ACC112 (cell line): ENCODE measurements at regions not wholly inside any gene's neighbourhood (a gene's known extent, or its start where the extent isn't known, plus 50 kb on each side); places are given as distances from the start of the nearest gene placed in this dataset.
A peak's percentile ranks its signal among the peaks of the same experiment; 100 is the strongest.

ENCODE experiments used
- H2AFZ ChIP-seq: fragments of 200-600 bp; sonication (generic); one replicate; pipeline ENCODE4 v1.6.0; 2017; ENCODE audit warnings: antibody characterized with exemption, low read length; ENCODE audit not compliant: unreplicated experiment
- H3K27ac ChIP-seq: fragments of 200-600 bp; sonication (generic); 2 replicates; pipeline ENCODE4 v1.5.1; 2014; ENCODE audit warnings: low read depth, mild to moderate bottlenecking, antibody characterized with exemption, low read length, moderate library complexity
- H3K27me3 ChIP-seq: fragments of 200-600 bp; sonication (generic); 2 replicates; pipeline ENCODE4 v1.6.1; 2014; ENCODE audit warnings: mild to moderate bottlenecking, antibody characterized with exemption, low read length, moderate library complexity, mixed read lengths; ENCODE audit not compliant: insufficient read depth
- H3K36me3 ChIP-seq: fragments of 200-600 bp; sonication (generic); 2 replicates; pipeline ENCODE4 v1.6.1; 2016; ENCODE audit warnings: mild to moderate bottlenecking, antibody characterized with exemption, low read length, moderate library complexity, mixed read lengths; ENCODE audit not compliant: insufficient read depth
- H3K4me1 ChIP-seq: fragments of 200-600 bp; sonication (generic); one replicate; pipeline ENCODE4 v1.6.1; 2016; ENCODE audit warnings: low read length, mixed read lengths; ENCODE audit not compliant: insufficient read depth, unreplicated experiment, control insufficient read depth
- H3K4me3 ChIP-seq: fragments of 200-600 bp; sonication (generic); 2 replicates; pipeline ENCODE4 v1.5.1; 2014; ENCODE audit warnings: mild to moderate bottlenecking, low read depth, low read length
- H3K79me2 ChIP-seq: fragments of 200-600 bp; sonication (generic); one replicate; pipeline ENCODE4 v1.6.0; 2016; ENCODE audit warnings: low read length; ENCODE audit not compliant: control insufficient read depth, unreplicated experiment, insufficient read depth

DNA sequence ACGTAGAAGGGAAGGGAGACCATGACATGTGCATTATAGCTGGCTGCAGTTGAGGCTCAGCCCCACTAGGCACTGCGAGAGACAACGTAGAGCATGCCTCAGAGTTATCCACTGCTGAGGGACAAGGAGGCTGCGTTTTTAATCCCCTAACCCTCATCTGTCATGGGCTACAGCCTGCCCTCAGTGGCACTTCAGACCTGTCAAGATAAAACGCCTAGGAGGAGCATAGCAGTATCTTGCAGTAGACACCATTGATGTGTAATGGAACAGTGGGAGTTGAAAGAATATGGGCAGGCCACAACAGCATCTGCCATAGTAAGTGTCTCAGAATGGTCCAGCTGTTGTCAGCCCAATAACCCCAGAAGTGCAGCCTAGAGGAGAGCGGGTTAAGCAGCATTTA, 307.0 kb upstream of the PTBP2 start:
- H3K36me3 ChIP-seq: no peaks in the 10 kb centered on the region
- peaks cover 13% of the 10 kb centered on the region for H3K4me1 ChIP-seq
- H3K27ac ChIP-seq: no peak overlapping the region
- no peaks in the 10 kb centered on the region for H3K79me2 ChIP-seq
- no peaks in the 10 kb centered on the region for H3K27me3 ChIP-seq
- H3K4me3 ChIP-seq: no peak overlapping the region
- no peak overlapping the region for H2AFZ ChIP-seq

DNA sequence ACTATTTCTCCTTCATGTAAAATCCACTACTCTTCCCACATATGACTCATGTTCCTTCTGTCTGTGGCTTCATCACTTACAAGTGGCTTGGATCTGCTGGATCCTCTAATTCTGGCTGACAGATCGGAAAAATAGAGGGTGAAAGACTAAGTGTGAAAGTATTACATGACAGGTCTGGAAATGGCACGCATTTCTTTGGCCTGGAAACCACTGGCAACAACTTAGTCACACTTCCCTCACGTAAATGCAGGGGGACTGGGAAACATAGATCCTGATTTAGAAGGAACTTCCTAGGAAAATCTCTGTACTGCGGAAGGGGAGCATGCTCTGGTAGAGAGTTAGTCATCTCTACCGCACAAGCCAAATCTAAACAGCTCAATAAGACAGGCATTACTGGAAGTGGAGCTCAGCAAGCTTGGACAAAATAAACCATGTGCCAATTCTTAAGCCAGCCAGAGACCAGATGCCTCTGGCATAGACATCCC, 305.4 kb upstream of the PTBP2 start:
- Histone ChIP-seq H3K27ac (peak overlapping the region; percentile 96), H3K27me3 (no peaks in the 10 kb centered on the region), H3K36me3 (no peaks in the 10 kb centered on the region), H3K4me3 (peak overlapping the region; percentile 26), H3K79me2 (no peaks in the 10 kb centered on the region), H2AFZ (no peak overlapping the region), H3K4me1 (peaks cover 13% of the 10 kb centered on the region)

- Histone ChIP-seq H3K4me3 (peak overlapping the region; percentile 26), H2AFZ (peak overlapping the region; percentile 62), H3K27ac (peak overlapping the region; percentile 96), H3K27me3 (no peaks in the 10 kb centered on the region), H3K4me1 (peaks cover 13% of the 10 kb centered on the region), H3K79me2 (no peaks in the 10 kb centered on the region), H3K36me3 (no peaks in the 10 kb centered on the region)
Observed at GRCh38 chr1:96416701-96417444, 304.7 kb upstream of the PTBP2 start.

DNA sequence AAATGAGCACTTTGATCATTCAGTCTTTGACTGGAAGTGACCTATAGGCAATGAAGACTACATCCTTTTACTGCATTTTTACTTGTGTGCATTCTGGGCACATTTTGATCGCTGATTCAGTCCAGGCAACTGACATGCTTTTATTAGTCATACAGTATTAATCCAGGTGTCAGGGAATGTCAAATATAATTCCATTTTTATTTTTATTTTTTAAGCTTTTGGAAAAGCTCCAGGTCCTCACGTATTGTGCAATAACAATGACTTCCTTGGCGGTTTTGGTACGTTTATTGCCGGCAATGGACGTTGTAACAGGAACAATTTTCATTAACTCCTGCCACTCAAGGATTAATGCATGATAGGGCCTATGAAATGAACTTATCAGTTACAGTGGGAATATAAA, 302.6 kb upstream of the PTBP2 start:
- Histone ChIP-seq H3K4me3 (no peak overlapping the region), H3K4me1 (peaks cover 13% of the 10 kb centered on the region), H3K27me3 (no peaks in the 10 kb centered on the region), H2AFZ (no peak overlapping the region), H3K36me3 (no peaks in the 10 kb centered on the region), H3K79me2 (no peaks in the 10 kb centered on the region), H3K27ac (no peak overlapping the region)

DNA sequence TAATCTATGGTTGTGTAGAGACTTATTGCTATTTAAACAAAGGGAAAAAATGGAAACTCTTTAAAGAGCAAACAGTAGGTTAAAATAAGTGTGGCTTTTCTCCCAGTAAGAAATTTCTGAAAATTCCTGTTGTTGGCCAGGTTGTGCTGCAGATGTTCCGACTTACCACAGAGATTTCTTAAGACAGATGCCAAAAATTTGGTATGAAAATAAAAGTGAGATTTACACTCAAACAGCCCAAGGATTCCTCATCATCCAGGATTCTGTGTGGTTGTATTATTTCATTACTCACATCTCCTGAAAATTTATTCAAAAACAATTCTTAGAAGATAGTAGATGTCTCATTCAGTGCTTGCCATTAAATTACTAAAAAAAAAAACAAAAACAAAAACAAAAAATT, 296.7 kb upstream of the PTBP2 start:
- no peaks in the 10 kb centered on the region for H3K36me3 ChIP-seq
- H3K79me2 ChIP-seq: no peaks in the 10 kb centered on the region

GRCh38 chr1:96425382-96426129, 296.0 kb upstream of the PTBP2 start:
- H3K27ac ChIP-seq: no peak overlapping the region
- no peaks in the 10 kb centered on the region for H3K27me3 ChIP-seq
- no peaks in the 10 kb centered on the region for H3K79me2 ChIP-seq
- H3K4me1 ChIP-seq: no peaks in the 10 kb centered on the region
- H3K36me3 ChIP-seq: no peaks in the 10 kb centered on the region
- H3K4me3 ChIP-seq: no peak overlapping the region
- no peak overlapping the region for H2AFZ ChIP-seq

More for the DNA sequence above, 296.7 kb upstream of the PTBP2 start:
- Histone ChIP-seq H3K27me3 (no peaks in the 10 kb centered on the region), H2AFZ (no peak overlapping the region), H3K4me3 (no peak overlapping the region), H3K27ac (no peak overlapping the region), H3K4me1 (no peaks in the 10 kb centered on the region)

DNA sequence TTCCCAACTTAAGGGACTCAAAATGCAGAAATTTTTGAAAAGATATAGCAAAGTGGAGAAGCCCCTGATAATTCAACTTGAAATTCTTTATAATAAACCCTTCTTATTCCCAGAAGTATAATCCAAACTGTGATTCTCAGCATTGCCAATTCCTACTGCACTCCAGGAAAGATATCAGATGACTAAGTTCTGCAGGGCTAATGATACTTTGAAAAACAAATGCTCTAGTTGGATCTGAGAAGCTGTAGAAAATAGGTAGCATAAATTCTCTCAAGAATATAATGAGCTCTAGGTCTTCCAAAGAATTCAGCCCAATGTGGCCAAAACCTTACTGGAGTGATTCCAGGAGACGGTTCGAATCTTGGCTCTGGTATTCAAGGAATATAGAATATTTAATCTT, 294.0 kb upstream of the PTBP2 start:
- H3K79me2 ChIP-seq: no peaks in the 10 kb centered on the region

DNA sequence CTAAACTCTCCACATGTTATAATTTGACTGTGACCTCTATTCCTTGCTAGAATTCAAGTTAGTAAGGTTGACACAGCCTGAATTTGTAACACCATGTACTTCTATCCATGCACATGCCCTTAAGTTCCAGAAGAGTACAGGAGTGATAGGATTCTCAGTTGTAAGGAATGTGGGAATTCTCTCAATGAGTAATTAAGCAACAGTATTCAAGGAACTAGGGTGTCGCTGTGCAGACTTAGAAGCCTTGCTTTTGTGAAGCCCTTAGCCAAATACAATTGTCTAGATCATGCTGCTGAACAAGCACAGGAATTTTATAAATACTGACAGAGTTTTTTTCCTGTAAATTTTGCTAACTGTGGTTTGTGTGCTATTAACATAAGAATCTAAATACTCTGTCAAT, 276.3 kb upstream of the PTBP2 start:
- Histone ChIP-seq H3K27ac (no peak overlapping the region), H2AFZ (no peak overlapping the region), H3K79me2 (no peaks in the 10 kb centered on the region), H3K4me3 (no peak overlapping the region), H3K36me3 (no peaks in the 10 kb centered on the region), H3K4me1 (no peaks in the 10 kb centered on the region), H3K27me3 (no peaks in the 10 kb centered on the region)

More for the DNA sequence above, 294.0 kb upstream of the PTBP2 start:
- Histone ChIP-seq H3K36me3 (no peaks in the 10 kb centered on the region), H3K27me3 (no peaks in the 10 kb centered on the region), H2AFZ (no peak overlapping the region), H3K27ac (no peak overlapping the region), H3K4me3 (no peak overlapping the region), H3K4me1 (no peaks in the 10 kb centered on the region)

GRCh38 chr1:96464066-96464465, 257.5 kb upstream of the PTBP2 start:
- Histone ChIP-seq H3K4me1 (no peaks in the 10 kb centered on the region), H3K79me2 (no peaks in the 10 kb centered on the region), H2AFZ (no peak overlapping the region), H3K4me3 (no peak overlapping the region), H3K36me3 (no peaks in the 10 kb centered on the region), H3K27ac (no peak overlapping the region), H3K27me3 (no peaks in the 10 kb centered on the region)

- Histone ChIP-seq H3K36me3 (no peaks in the 10 kb centered on the region), H2AFZ (no peak overlapping the region), H3K4me3 (no peak overlapping the region), H3K27me3 (no peaks in the 10 kb centered on the region), H3K4me1 (no peaks in the 10 kb centered on the region), H3K27ac (no peak overlapping the region), H3K79me2 (no peaks in the 10 kb centered on the region)
Observed at GRCh38 chr1:96464522-96464921, 257.1 kb upstream of the PTBP2 start.

DNA sequence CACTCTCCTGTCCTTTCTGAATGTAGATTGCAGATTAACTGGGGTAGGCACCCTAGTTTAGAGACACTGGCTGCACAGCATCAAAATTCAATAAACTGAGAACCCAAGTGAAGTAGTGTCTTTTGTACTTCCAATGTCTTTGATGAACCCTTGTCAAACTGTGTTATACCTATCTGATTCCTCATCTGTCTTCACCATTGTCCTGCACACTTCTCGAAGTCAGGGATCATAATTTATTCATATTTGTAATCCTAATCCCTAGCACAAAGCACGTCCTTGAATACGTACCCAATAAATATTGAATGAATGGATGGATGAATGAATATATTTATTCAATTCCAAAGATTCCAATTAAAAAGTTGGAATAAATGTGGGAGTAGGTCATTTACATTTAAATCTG, 256.6 kb upstream of the PTBP2 start:
- H3K36me3 ChIP-seq: no peaks in the 10 kb centered on the region
- no peaks in the 10 kb centered on the region for H3K27me3 ChIP-seq
- H3K4me3 ChIP-seq: no peak overlapping the region
- H3K4me1 ChIP-seq: no peaks in the 10 kb centered on the region
- no peak overlapping the region for H3K27ac ChIP-seq
- no peaks in the 10 kb centered on the region for H3K79me2 ChIP-seq
- no peak overlapping the region for H2AFZ ChIP-seq
